Aorta (tissue), 5 donors: ENCODE measurements at regions not wholly inside any gene's neighbourhood (a gene's known extent, or its start where the extent isn't known, plus 50 kb on each side); places are given as distances from the start of the nearest gene placed in this dataset.

Experiments used
- ATAC-seq: fragments of 200-7000 bp; cut with Tn5 transposase; one replicate; pipeline ENCODE4 v1.9.1; 2022; ENCODE audit warnings: moderate library complexity; ENCODE audit not compliant: low FRiP score
- DNase-seq, 2 donors: peaks; one replicate each; pipeline ENCODE4 v3.0.0-alpha.2; 2020
- H3K27ac ChIP-seq, 2 donors: one replicate each; pipeline ENCODE4 v1.5.1; 2013; ENCODE audit warnings: low read length in 2 of 2, mild to moderate bottlenecking in 2 of 2, moderate library complexity in 2 of 2, control low read depth in 1 of 2, inconsistent platforms in 1 of 2, low read depth in 1 of 2
- H3K27me3 ChIP-seq, 2 donors: one replicate each; pipeline ENCODE4 v1.6.1; 2013; ENCODE audit warnings: control low read depth in 1 of 2, low read length in 1 of 2, mild to moderate bottlenecking in 1 of 2, moderate library complexity in 1 of 2; ENCODE audit not compliant: insufficient read depth in 2 of 2, control insufficient read depth in 1 of 2
- H3K36me3 ChIP-seq, 2 donors: one replicate each; pipeline ENCODE4 v1.6.1; 2013; ENCODE audit warnings: control low read depth in 1 of 2, low read length in 1 of 2, mild to moderate bottlenecking in 1 of 2; ENCODE audit not compliant: insufficient read depth in 2 of 2, control insufficient read depth in 1 of 2
- H3K4me1 ChIP-seq, 2 donors: one replicate each; pipeline ENCODE4 v1.6.1; 2013; ENCODE audit warnings: low read length in 2 of 2, control low read depth in 1 of 2, mild to moderate bottlenecking in 1 of 2, moderate library complexity in 1 of 2; ENCODE audit not compliant: insufficient read depth in 2 of 2, control insufficient read depth in 1 of 2
- H3K4me3 ChIP-seq, 2 donors: one replicate each; pipeline ENCODE4 v1.5.1; 2013; ENCODE audit warnings: low read length in 2 of 2, control low read depth in 1 of 2, mild to moderate bottlenecking in 1 of 2
- H3K9me3 ChIP-seq: one replicate; pipeline ENCODE4 v1.6.1; 2013; ENCODE audit warnings: mild to moderate bottlenecking, low read length; ENCODE audit not compliant: control insufficient read depth
- WGBS, 2 donors: extraction: QIAGEN DNeasy Blood & Tissue Kit; methylation state at CpG; one replicate each; pipeline ENCODE4 v1.1.7; 2013; 5-methylcytosine and 5-hydroxymethylcytosine counted together
- intact Hi-C, 2 donors: fragments of 100-400 bp; cut with DNase I; formaldehyde crosslinking; loops; one replicate each; pipeline versions ENCODE4 v1.14.2 to v1.15.0; 2022
- donor health status: healthy with polysubstance abuse.
- donor health status: Bipolar disorder and iron deficiency.
- donor health status: DM: no; HTN: no; CAD: no.
- donor health status: DM: no; HTN: no; CAD: no.
- donor health status: DM: yes; HTN: yes; CAD: no.

GRCh38 chr2:120565095-120565460 lies 170.6 kb upstream of the GLI2 start:
- Histone ChIP-seq H3K4me3 (no peak overlapping the region), H3K27me3 (no peaks in the 10 kb centered on the region), H3K9me3 (no peaks in the 10 kb centered on the region), H3K27ac (no peak overlapping the region), H3K36me3 (no peaks in the 10 kb centered on the region), H3K4me1 (no peaks in the 10 kb centered on the region)
- ATAC-seq (no peak), DNase-seq (peak in 1 of 2 donors; percentile 74)
- intact Hi-C loops: loop anchor here (5.0 kb wide), 2 partner anchors 47 to 93 kb away; no protein-coding TSS in a partner anchor
- 92 to 94% methylated on average over 8 of the region's 8 CpGs for WGBS, 2 donors

GRCh38 chr2:120565929-120566328 lies 169.7 kb upstream of the GLI2 start:
- Histone ChIP-seq H3K4me3 (no peak overlapping the region), H3K4me1 (no peaks in the 10 kb centered on the region), H3K9me3 (no peaks in the 10 kb centered on the region), H3K27ac (no peak overlapping the region), H3K27me3 (no peaks in the 10 kb centered on the region), H3K36me3 (no peaks in the 10 kb centered on the region)
- ATAC-seq: no peak
- WGBS, 2 donors: 89 to 93% methylated on average over 9 of the region's 9 CpGs
- intact Hi-C loops: loop anchor here (5.0 kb wide), 2 partner anchors 46 to 94 kb away; no protein-coding TSS in a partner anchor
- peak in 1 of 2 donors; percentile 27 for DNase-seq

- Histone ChIP-seq H3K9me3 (no peaks in the 10 kb centered on the region), H3K4me3 (no peak overlapping the region), H3K4me1 (no peaks in the 10 kb centered on the region), H3K27me3 (no peaks in the 10 kb centered on the region), H3K36me3 (no peaks in the 10 kb centered on the region), H3K27ac (no peak overlapping the region)
- intact Hi-C loops: loop anchor here (5.0 kb wide), 2 partner anchors 46 to 94 kb away; no protein-coding TSS in a partner anchor
- ATAC-seq (peak; percentile 90), DNase-seq (peak; percentile 92 to 94)
- 9 to 14% methylated on average over 21 of the region's 21 CpGs for WGBS, 2 donors
These were observed 169.2 kb upstream of the GLI2 start for GRCh38 chr2:120566331-120567035.

- peak overlapping the region in 1 of 2 donors; percentile 15 for H3K27ac ChIP-seq
- 77 to 87% methylated on average over 2 of the region's 2 CpGs for WGBS, 2 donors
- ATAC-seq (no peak), DNase-seq (peak in 1 of 2 donors; percentile 52)
- intact Hi-C loops: loop anchor here (5.0 kb wide), 2 partner anchors 45 to 95 kb away; no protein-coding TSS in a partner anchor
- no peaks in the 10 kb centered on the region for H3K36me3 ChIP-seq
- no peaks in the 10 kb centered on the region for H3K4me1 ChIP-seq
- H3K9me3 ChIP-seq: no peaks in the 10 kb centered on the region
- H3K4me3 ChIP-seq: no peak overlapping the region
- no peaks in the 10 kb centered on the region for H3K27me3 ChIP-seq
These were observed 168.5 kb upstream of the GLI2 start for GRCh38 chr2:120567128-120567527.

- Histone ChIP-seq H3K27me3 (no peaks in the 10 kb centered on the region), H3K36me3 (no peaks in the 10 kb centered on the region), H3K4me3 (no peak overlapping the region), H3K4me1 (no peaks in the 10 kb centered on the region), H3K27ac (no peak overlapping the region), H3K9me3 (no peaks in the 10 kb centered on the region)
- 64 to 75% methylated on average over 10 of the region's 10 CpGs for WGBS, 2 donors
- ATAC-seq (no peak), DNase-seq (peak in 1 of 2 donors; percentile 68)
- intact Hi-C loops: loop anchor here (5.0 kb wide), 2 partner anchors 44 to 96 kb away; no protein-coding TSS in a partner anchor
These were observed 167.3 kb upstream of the GLI2 start for GRCh38 chr2:120568089-120568974.

- no peaks in the 10 kb centered on the region for H3K4me1 ChIP-seq
- H3K36me3 ChIP-seq: no peaks in the 10 kb centered on the region
- H3K9me3 ChIP-seq: no peaks in the 10 kb centered on the region
- no peak overlapping the region for H3K4me3 ChIP-seq
- no peak overlapping the region for H3K27ac ChIP-seq
- intact Hi-C loops: loop anchor here (5.0 kb wide), 2 partner anchors 43 to 97 kb away; no protein-coding TSS in a partner anchor
- no peaks in the 10 kb centered on the region for H3K27me3 ChIP-seq
- ATAC-seq (no peak), DNase-seq (no peak)
- WGBS, 2 donors: 80 to 95% methylated on average over 3 of the region's 3 CpGs
These were observed 166.7 kb upstream of the GLI2 start for GRCh38 chr2:120568975-120569268.

- ATAC-seq: no peak
- intact Hi-C loops: loop anchor here in 1 of 2 donors (10.0 kb wide), 1 partner anchor 105 kb away; no protein-coding TSS in a partner anchor
- Histone ChIP-seq H3K9me3 (no peaks in the 10 kb centered on the region), H3K4me1 (no peaks in the 10 kb centered on the region), H3K27ac (no peak overlapping the region), H3K4me3 (no peak overlapping the region), H3K36me3 (no peaks in the 10 kb centered on the region), H3K27me3 (no peaks in the 10 kb centered on the region)
- 97 to 98% methylated on average over 12 of the region's 12 CpGs for WGBS, 2 donors
- no peak for DNase-seq
These were observed 165.7 kb upstream of the GLI2 start for GRCh38 chr2:120570001-120570400.

GRCh38 chr2:120570546-120570945 lies 165.1 kb upstream of the GLI2 start:
- no peak overlapping the region for H3K27ac ChIP-seq
- no peak for ATAC-seq
- no peaks in the 10 kb centered on the region for H3K36me3 ChIP-seq
- no peaks in the 10 kb centered on the region for H3K4me1 ChIP-seq
- no peak overlapping the region for H3K4me3 ChIP-seq
- intact Hi-C loops: loop anchor here in 1 of 2 donors (10.0 kb wide), 1 partner anchor 104 kb away; no protein-coding TSS in a partner anchor
- H3K9me3 ChIP-seq: no peaks in the 10 kb centered on the region
- H3K27me3 ChIP-seq: no peaks in the 10 kb centered on the region
- no peak for DNase-seq
- WGBS, 2 donors: 91 to 95% methylated on average over 7 of the region's 7 CpGs
